ENCODE measurements at regions not wholly inside any gene's neighbourhood (a gene's known extent, or its start where the extent isn't known, plus 50 kb on each side); places are given as distances from the start of the nearest gene placed in this dataset.
"Not testable (repeated sequence)": the region's sequence is repeated elsewhere in the genome, so short reads cannot be mapped to it uniquely, and the experiment has no call there.

GRCh38 chr2:83860320-83860719, 598.8 kb downstream of the SUCLG1 start:
- no peak for DNase-seq

- DNase-seq = no peak
Observed at GRCh38 chr2:83859553-83859952, 599.5 kb downstream of the SUCLG1 start.

DNA sequence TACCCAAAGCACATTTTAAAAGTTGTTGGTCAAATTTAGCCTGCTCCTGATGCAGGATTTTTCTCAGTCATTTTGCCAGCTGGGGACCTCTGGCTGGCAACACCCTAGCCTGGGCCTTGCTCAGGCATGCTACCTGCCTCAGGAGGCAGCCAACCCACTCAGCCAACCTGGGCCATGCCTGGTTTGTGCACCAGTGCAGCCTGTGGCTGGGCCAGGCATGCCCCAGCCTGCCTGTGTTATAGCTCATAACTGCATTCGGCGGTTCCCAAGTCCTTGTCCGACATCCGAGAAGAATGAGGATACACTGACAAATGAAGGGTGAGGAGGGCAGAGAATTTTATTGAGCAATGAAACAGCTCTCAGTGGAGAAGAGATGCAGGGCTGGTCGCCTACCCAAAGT, 608.0 kb downstream of the SUCLG1 start:
- DNase-seq = no peak

- no peak for DNase-seq
Observed at GRCh38 chr2:83850071-83850725, 608.9 kb downstream of the SUCLG1 start.

DNA sequence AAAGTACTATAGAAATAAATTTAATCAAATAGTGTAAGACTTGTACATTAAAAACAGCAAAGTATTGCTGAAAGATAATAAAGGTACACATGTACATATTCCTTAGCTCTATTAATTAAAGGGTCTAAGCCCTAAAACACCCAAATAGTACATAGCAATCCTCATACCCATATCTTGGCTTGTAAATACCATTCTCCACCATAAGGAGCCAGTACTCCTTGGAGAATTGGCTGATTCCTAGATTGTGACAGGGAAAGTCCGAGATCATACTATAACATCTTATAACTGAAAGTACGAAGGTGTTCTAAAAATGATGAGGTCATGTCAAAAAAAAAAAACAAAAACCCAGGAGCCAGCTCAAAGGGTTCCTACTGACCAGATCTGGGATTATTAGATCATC, 614.6 kb downstream of the SUCLG1 start:
- DNase-seq = no peak

GRCh38 chr2:83842421-83842820, 616.7 kb downstream of the SUCLG1 start:
- no peak for DNase-seq

GRCh38 chr2:83837823-83838222, 621.3 kb downstream of the SUCLG1 start:
- DNase-seq = no peak

- DNase-seq = no peak
Observed at GRCh38 chr2:83827618-83828017, 631.5 kb downstream of the SUCLG1 start.

GRCh38 chr2:83826577-83826976, 632.5 kb downstream of the SUCLG1 start:
- peak; percentile 42 for DNase-seq

DNA sequence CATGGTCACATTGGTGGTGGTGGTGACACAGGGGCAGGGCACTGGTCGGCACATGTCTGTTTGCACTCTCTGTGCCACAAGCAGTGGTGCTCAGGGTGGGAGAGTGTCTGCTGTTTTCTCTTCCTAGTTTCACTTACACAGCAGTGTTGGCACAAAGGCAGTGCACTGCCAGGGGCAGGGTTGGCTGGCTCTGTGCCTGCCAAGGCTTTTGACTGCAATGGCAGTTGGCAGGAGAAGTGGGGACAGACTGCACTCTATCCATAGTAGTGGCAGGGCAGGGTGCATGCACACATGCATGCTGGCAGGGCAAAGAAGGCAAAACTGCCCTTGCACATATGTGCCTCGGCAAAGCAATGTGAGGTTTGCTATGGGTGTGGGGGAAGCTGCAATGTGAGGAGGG, 635.9 kb downstream of the SUCLG1 start:
- no peak for DNase-seq

DNA sequence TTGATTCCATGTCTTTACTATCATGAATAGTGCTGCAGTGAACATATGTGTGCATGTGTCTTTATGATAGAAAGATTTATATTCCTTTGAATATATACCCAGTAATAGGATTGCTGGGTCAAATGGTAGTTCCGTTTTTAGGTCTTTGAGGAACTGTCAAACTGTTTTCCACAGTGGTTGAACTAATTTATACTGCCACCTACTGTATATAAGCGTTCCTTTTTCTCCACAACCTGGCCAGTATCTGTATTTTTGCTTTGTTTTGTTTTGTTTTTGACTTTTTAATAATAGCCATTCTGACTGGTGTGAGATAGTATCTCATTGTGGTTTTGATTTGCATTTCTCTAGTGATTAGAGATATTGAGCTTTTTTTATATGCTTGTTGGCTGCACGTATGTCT, 641.6 kb downstream of the SUCLG1 start:
- no peak for DNase-seq

DNA sequence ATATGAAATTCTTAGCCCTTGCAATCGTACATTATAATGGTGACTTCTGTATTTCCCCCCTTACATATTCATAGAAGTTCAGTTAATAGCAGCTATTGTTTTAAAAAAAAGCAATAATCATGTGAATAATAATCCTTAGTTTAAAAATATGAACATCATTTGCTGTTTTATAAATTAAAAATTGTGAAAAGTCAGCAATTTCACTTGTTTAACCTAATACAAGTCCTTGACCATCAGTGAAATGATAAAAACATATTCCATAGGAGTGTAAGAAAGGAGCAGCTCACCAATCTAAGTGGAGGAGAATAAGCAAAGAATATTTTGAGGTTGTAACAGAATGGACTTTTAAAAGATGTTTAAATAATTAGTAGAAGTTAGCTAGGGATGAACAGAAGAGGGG, 650.2 kb downstream of the SUCLG1 start:
- DNase-seq = no peak

- no peak for DNase-seq
Observed at GRCh38 chr2:83802604-83803003, 656.5 kb downstream of the SUCLG1 start.

DNA sequence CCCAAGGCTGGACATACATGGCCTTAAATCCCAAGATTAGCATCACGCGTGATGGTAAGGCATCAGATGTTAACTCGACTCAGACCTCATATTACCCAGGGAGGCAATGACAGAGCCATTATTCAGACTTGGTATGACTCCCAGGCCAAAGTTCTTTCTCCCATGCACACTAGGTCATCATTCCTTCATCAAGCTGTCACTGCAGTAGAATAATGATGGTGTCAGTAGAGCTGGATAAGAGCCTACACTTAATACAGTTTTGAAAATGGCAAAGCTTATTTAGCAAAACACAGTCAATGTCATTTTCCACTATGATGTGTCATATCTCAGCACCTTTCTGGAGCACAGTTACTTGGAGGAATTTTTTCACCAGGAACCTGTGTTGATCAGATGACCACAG, 663.3 kb downstream of the SUCLG1 start:
- DNase-seq = no peak

DNA sequence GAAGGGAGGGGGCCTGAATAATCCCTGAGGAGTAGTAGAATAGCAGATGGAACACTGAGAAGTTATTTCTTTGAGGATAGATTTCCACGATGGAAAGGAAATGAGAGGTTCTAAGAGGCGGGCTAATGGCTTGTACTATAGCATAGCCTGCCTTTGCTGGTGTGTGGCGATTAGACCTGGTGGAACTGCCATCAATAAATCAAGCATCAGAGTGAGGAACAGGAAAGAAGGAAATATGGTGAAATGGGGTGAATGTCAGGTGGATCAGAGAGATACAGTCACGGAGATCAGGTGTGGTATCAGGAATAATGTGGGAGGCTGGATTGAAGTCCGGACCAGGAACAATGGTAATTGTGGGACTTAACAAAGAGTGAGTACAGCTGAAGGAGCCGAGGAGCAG, 668.6 kb downstream of the SUCLG1 start:
- DNase-seq = not testable (repeated sequence)

DNA sequence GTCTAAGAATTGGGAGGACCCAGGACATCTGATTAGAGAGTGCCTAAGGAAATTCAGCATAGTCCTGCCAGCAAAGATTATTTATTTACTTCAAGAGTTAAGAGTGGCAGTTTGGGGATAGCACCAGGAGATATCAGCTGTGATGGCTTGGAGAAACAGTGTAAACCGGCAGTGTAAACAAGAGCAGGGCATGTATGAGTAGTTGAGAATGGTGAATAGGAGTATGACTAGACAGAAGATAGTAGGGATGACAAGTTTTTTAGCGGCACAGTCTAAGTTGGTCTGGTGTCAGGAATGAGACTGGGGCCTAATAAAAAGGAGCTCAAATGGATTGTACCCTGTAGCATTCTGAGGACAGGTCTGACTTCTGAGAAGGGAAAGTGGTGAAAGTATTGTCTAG, 669.4 kb downstream of the SUCLG1 start:
- DNase-seq = not testable (repeated sequence)

- DNase-seq = not testable (repeated sequence)
Observed at GRCh38 chr2:83788938-83789566, 670.0 kb downstream of the SUCLG1 start.

GRCh38 chr2:83787189-83787588, 671.9 kb downstream of the SUCLG1 start:
- no peak for DNase-seq

GRCh38 chr2:83786140-83786539, 672.9 kb downstream of the SUCLG1 start:
- no peak for DNase-seq

DNA sequence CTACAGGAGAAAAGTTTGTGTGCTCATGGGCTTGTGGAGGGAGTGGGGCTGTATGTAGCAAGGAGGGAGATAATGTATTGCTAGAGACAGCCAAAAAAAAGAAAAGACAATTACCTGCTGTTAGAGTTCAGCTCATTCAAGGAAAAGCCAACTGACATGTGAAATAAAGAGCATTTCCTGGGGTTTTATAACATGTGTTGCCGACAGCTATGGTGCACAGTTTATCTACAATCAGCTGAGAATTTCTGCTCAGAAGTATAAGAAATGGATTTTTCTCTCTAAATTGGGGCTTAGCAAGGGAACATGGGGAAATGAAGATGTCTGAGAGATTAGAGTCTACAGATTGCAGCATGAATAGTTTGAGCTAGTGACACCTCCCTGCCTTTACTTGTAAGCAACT, 674.1 kb downstream of the SUCLG1 start:
- DNase-seq = no peak

GRCh38 chr2:83784315-83784714, 674.8 kb downstream of the SUCLG1 start:
- no peak for DNase-seq

GRCh38 chr2:83782122-83782521, 677.0 kb downstream of the SUCLG1 start:
- DNase-seq = no peak

- DNase-seq = no peak
Observed at GRCh38 chr2:83764447-83765005, 694.6 kb downstream of the SUCLG1 start.

GRCh38 chr2:83757329-83757728, 701.8 kb downstream of the SUCLG1 start:
- DNase-seq = no peak

- DNase-seq = no peak
Observed at GRCh38 chr2:83756219-83756618, 702.9 kb downstream of the SUCLG1 start.
